ENCODE measurements at regions not wholly inside any gene's neighbourhood (a gene's known extent, or its start where the extent isn't known, plus 50 kb on each side); places are given as distances from the start of the nearest gene placed in this dataset.

- DNase-seq = no peak
These were observed 556.0 kb upstream of the JAG1 start for GRCh38 chr20:11229772-11230171.

GRCh38 chr20:11230999-11231398 is 557.2 kb upstream of the JAG1 start:
- DNase-seq = no peak

GRCh38 chr20:11231742-11232648 is 558.2 kb upstream of the JAG1 start:
- DNase-seq = no peak

GRCh38 chr20:11232896-11233295 is 559.1 kb upstream of the JAG1 start:
- DNase-seq = no peak

- DNase-seq = no peak
These were observed 560.4 kb upstream of the JAG1 start for GRCh38 chr20:11234181-11234580.

- DNase-seq = no peak
These were observed 560.8 kb upstream of the JAG1 start for GRCh38 chr20:11234608-11235007.

- DNase-seq = no peak
These were observed 561.3 kb upstream of the JAG1 start for GRCh38 chr20:11235058-11235457.

- DNase-seq = no peak
These were observed 568.5 kb upstream of the JAG1 start for GRCh38 chr20:11242320-11242719.

- no peak for DNase-seq
These were observed 571.6 kb upstream of the JAG1 start for GRCh38 chr20:11245431-11245830.

- no peak for DNase-seq
These were observed 572.5 kb upstream of the JAG1 start for GRCh38 chr20:11246251-11246775.

- no peak for DNase-seq
These were observed 573.5 kb upstream of the JAG1 start for GRCh38 chr20:11247046-11248010.

- DNase-seq = no peak
These were observed 574.2 kb upstream of the JAG1 start for GRCh38 chr20:11248011-11248409.

- DNase-seq = no peak
These were observed 575.2 kb upstream of the JAG1 start for GRCh38 chr20:11248687-11249638.

GRCh38 chr20:11249683-11250082 is 575.9 kb upstream of the JAG1 start:
- DNase-seq = no peak

GRCh38 chr20:11252447-11252846 is 578.6 kb upstream of the JAG1 start:
- DNase-seq = no peak

GRCh38 chr20:11255455-11255854 is 581.7 kb upstream of the JAG1 start:
- DNase-seq = no peak

GRCh38 chr20:11255860-11256259 is 582.1 kb upstream of the JAG1 start:
- no peak for DNase-seq

- DNase-seq = no peak
These were observed 586.8 kb upstream of the JAG1 start for GRCh38 chr20:11260611-11261010.

- no peak for DNase-seq
These were observed 587.8 kb upstream of the JAG1 start for GRCh38 chr20:11261533-11262000.

GRCh38 chr20:11266571-11266970 is 592.8 kb upstream of the JAG1 start:
- DNase-seq = no peak

- DNase-seq = no peak
These were observed 593.4 kb upstream of the JAG1 start for GRCh38 chr20:11267131-11267761.

Data from NCI-H2029 treated with DMSO at 0.1 percent for 48 hours (cell line).